ENCODE measurements at regions not wholly inside any gene's neighbourhood (a gene's known extent, or its start where the extent isn't known, plus 50 kb on each side); places are given as distances from the start of the nearest gene placed in this dataset.

DNA sequence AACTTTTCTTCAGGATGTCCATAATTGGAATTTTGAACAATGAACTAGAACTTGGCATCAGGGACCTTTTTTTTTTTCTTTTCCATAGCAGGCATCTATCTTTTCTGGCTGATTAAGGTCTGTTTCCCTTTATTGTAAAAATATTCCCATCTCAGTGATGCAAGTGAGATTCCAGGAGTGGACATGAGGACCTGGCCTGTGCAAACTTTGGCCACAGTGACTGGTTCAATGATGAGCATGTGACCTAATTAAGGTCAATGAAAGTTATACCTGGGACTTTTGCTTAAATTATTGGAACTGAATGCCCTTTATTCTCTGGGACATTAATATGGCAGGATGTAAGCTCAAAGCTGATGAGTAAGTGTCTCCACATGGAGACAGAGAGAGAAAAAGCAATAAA is 83.8 kb downstream of the DIO2 start:
- H3K9me3 Mint-ChIP-seq (ENCODE audit: unreplicated experiment) = peaks cover 16% of the 10 kb centered on the region
- no peaks in the 10 kb centered on the region for H3K27me3 Mint-ChIP-seq (ENCODE audit: unreplicated experiment)
- TF ChIP-seq, protein P1, sequence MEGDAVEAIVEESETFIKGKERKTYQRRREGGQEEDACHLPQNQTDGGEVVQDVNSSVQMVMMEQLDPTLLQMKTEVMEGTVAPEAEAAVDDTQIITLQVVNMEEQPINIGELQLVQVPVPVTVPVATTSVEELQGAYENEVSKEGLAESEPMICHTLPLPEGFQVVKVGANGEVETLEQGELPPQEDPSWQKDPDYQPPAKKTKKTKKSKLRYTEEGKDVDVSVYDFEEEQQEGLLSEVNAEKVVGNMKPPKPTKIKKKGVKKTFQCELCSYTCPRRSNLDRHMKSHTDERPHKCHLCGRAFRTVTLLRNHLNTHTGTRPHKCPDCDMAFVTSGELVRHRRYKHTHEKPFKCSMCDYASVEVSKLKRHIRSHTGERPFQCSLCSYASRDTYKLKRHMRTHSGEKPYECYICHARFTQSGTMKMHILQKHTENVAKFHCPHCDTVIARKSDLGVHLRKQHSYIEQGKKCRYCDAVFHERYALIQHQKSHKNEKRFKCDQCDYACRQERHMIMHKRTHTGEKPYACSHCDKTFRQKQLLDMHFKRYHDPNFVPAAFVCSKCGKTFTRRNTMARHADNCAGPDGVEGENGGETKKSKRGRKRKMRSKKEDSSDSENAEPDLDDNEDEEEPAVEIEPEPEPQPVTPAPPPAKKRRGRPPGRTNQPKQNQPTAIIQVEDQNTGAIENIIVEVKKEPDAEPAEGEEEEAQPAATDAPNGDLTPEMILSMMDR (IDR thresholded peaks at IDR 0.05) = no peak
- H3K4me3 Mint-ChIP-seq (ENCODE audit: unreplicated experiment) = no peak overlapping the region
- no peaks in the 10 kb centered on the region for H3K4me1 Mint-ChIP-seq (ENCODE audit: unreplicated experiment)
- no peak overlapping the region for H3K27ac Mint-ChIP-seq (ENCODE audit: unreplicated experiment)
- no peaks in the 10 kb centered on the region for H3K36me3 Mint-ChIP-seq (ENCODE audit: unreplicated experiment)
- no peak for DNase-seq (ENCODE audit: extremely low spot score, unreplicated experiment)

- Mint-ChIP-seq H3K36me3 (ENCODE audit: unreplicated experiment) (no peaks in the 10 kb centered on the region), H3K9me3 (ENCODE audit: unreplicated experiment) (peaks cover 27% of the 10 kb centered on the region), H3K27ac (ENCODE audit: unreplicated experiment) (no peak overlapping the region), H3K4me3 (ENCODE audit: unreplicated experiment) (no peak overlapping the region), H3K27me3 (ENCODE audit: unreplicated experiment) (no peaks in the 10 kb centered on the region), H3K4me1 (ENCODE audit: unreplicated experiment) (no peaks in the 10 kb centered on the region)
- TF ChIP-seq, protein P1 (IDR thresholded peaks at IDR 0.05) = no peak
- DNase-seq (ENCODE audit: extremely low spot score, unreplicated experiment) = no peak
Measured at GRCh38 chr14:80124794-80125193, 86.5 kb downstream of the DIO2 start.

- H3K4me3 Mint-ChIP-seq (ENCODE audit: unreplicated experiment) = no peak overlapping the region
- peaks cover 2% of the 10 kb centered on the region for H3K4me1 Mint-ChIP-seq (ENCODE audit: unreplicated experiment)
- TF ChIP-seq, protein P1 (IDR thresholded peaks at IDR 0.05) = no peak
- H3K36me3 Mint-ChIP-seq (ENCODE audit: unreplicated experiment) = no peaks in the 10 kb centered on the region
- peaks cover 24% of the 10 kb centered on the region for H3K9me3 Mint-ChIP-seq (ENCODE audit: unreplicated experiment)
- H3K27me3 Mint-ChIP-seq (ENCODE audit: unreplicated experiment) = peaks cover 11% of the 10 kb centered on the region
- no peak overlapping the region for H3K27ac Mint-ChIP-seq (ENCODE audit: unreplicated experiment)
- no peak for DNase-seq (ENCODE audit: extremely low spot score, unreplicated experiment)
Measured at GRCh38 chr14:80117876-80118275, 93.4 kb downstream of the DIO2 start.

DNA sequence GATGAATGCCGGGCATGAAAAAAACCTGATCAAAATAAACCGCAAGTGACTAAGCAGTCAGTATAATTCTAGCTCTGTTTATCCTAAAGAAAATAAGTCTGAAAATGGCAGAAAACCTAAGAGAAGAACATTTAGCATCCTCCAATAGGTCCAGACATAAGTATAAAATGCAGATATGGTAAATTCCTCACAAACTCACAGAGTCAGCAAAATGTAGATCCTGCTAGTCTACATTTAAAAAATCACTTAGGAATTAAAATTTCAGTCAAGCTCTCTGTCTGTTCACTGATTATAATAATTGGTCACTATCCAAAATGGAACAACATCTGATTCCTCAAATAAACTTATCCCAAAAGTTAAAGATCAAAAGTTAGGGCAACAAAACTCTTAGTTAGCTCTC is 95.1 kb downstream of the DIO2 start:
- TF ChIP-seq, protein P1 (IDR thresholded peaks at IDR 0.05) = no peak
- peaks cover 2% of the 10 kb centered on the region for H3K4me1 Mint-ChIP-seq (ENCODE audit: unreplicated experiment)
- H3K27me3 Mint-ChIP-seq (ENCODE audit: unreplicated experiment) = peaks cover 14% of the 10 kb centered on the region
- no peaks in the 10 kb centered on the region for H3K36me3 Mint-ChIP-seq (ENCODE audit: unreplicated experiment)
- peaks cover 11% of the 10 kb centered on the region for H3K9me3 Mint-ChIP-seq (ENCODE audit: unreplicated experiment)
- DNase-seq (ENCODE audit: extremely low spot score, unreplicated experiment) = no peak
- no peak overlapping the region for H3K27ac Mint-ChIP-seq (ENCODE audit: unreplicated experiment)
- H3K4me3 Mint-ChIP-seq (ENCODE audit: unreplicated experiment) = no peak overlapping the region

GRCh38 chr14:80110721-80111120 is 100.6 kb downstream of the DIO2 start:
- no peaks in the 10 kb centered on the region for H3K36me3 Mint-ChIP-seq (ENCODE audit: unreplicated experiment)
- no peak overlapping the region for H3K27ac Mint-ChIP-seq (ENCODE audit: unreplicated experiment)

More at GRCh38 chr14:80110721-80111120, 100.6 kb downstream of the DIO2 start:
- Mint-ChIP-seq H3K4me1 (ENCODE audit: unreplicated experiment) (no peaks in the 10 kb centered on the region), H3K4me3 (ENCODE audit: unreplicated experiment) (no peak overlapping the region), H3K27me3 (ENCODE audit: unreplicated experiment) (peaks cover 14% of the 10 kb centered on the region), H3K9me3 (ENCODE audit: unreplicated experiment) (peaks cover 14% of the 10 kb centered on the region)
- DNase-seq (ENCODE audit: extremely low spot score, unreplicated experiment) = no peak
- TF ChIP-seq, protein P1 (IDR thresholded peaks at IDR 0.05) = no peak
